GM18502 (cell line): ENCODE measurements at regions not wholly inside any gene's neighbourhood (a gene's known extent, or its start where the extent isn't known, plus 50 kb on each side); places are given as distances from the start of the nearest gene placed in this dataset.
"Not testable (repeated sequence)": the region's sequence is repeated elsewhere in the genome, so short reads cannot be mapped to it uniquely, and the experiment has no call there.

Experiments
- ATAC-seq: cut with Tn5 transposase; IDR thresholded peaks from one replicate; pipeline ENCODE4 v1.9.1; 2021; ENCODE audit warnings: mild to moderate bottlenecking; ENCODE audit not compliant: unreplicated experiment, poor library complexity

GRCh38 chr2:107730898-107731297 is 95.8 kb upstream of the RGPD4 start:
- ATAC-seq = no peak

GRCh38 chr2:107731435-107731834 is 95.3 kb upstream of the RGPD4 start:
- ATAC-seq = no peak

GRCh38 chr2:107735201-107735600 is 91.5 kb upstream of the RGPD4 start:
- ATAC-seq = no peak

- no peak for ATAC-seq
Observed at GRCh38 chr2:107737756-107738155, 88.9 kb upstream of the RGPD4 start.

GRCh38 chr2:107738266-107738665 is 88.4 kb upstream of the RGPD4 start:
- ATAC-seq = no peak

GRCh38 chr2:107740300-107740699 is 86.4 kb upstream of the RGPD4 start:
- no peak for ATAC-seq

GRCh38 chr2:107742460-107743027 is 84.1 kb upstream of the RGPD4 start:
- ATAC-seq = no peak

- no peak for ATAC-seq
Observed at GRCh38 chr2:107743274-107743673, 83.4 kb upstream of the RGPD4 start.

GRCh38 chr2:107745100-107745499 is 81.6 kb upstream of the RGPD4 start:
- ATAC-seq = no peak

- not testable (repeated sequence) for ATAC-seq
Observed at GRCh38 chr2:107746552-107747198, 80.0 kb upstream of the RGPD4 start.

GRCh38 chr2:107747199-107747963 is 79.3 kb upstream of the RGPD4 start:
- ATAC-seq = not testable (repeated sequence)

GRCh38 chr2:107747964-107748583 is 78.6 kb upstream of the RGPD4 start:
- ATAC-seq = no peak

GRCh38 chr2:107751936-107752335 is 74.8 kb upstream of the RGPD4 start:
- no peak for ATAC-seq

GRCh38 chr2:107753806-107754205 is 72.9 kb upstream of the RGPD4 start:
- ATAC-seq = not testable (repeated sequence)

- no peak for ATAC-seq
Observed at GRCh38 chr2:107757223-107757622, 69.5 kb upstream of the RGPD4 start.

GRCh38 chr2:107760620-107761364 is 65.9 kb upstream of the RGPD4 start:
- no peak for ATAC-seq

- ATAC-seq = no peak
Observed at GRCh38 chr2:107772353-107772752, 54.3 kb upstream of the RGPD4 start.

GRCh38 chr2:107775211-107775610 is 51.5 kb upstream of the RGPD4 start:
- ATAC-seq = no peak

- no peak for ATAC-seq
Observed at GRCh38 chr2:107775791-107776190, 50.9 kb upstream of the RGPD4 start.

GRCh38 chr2:107776362-107776761 is 50.3 kb upstream of the RGPD4 start:
- no peak for ATAC-seq
